ENCODE measurements at regions not wholly inside any gene's neighbourhood (a gene's known extent, or its start where the extent isn't known, plus 50 kb on each side); places are given as distances from the start of the nearest gene placed in this dataset.

GRCh38 chrX:148322906-148323305 lies 177.5 kb upstream of the AFF2 start:
- no peaks in the 10 kb centered on the region for H3K27me3 Mint-ChIP-seq
- no peaks in the 10 kb centered on the region for H3K36me3 Mint-ChIP-seq
- peaks cover 0 to 13% (median 2%) of the 10 kb centered on the region in 7 donors for H3K9me3 Mint-ChIP-seq
- ATAC-seq (ENCODE audit: low read depth in 2 of 2), result no peak
- no peak overlapping the region for H3K27ac Mint-ChIP-seq
- H3K4me1 Mint-ChIP-seq, result no peaks in the 10 kb centered on the region
- DNase-seq, result no peak
- H3K4me3 Mint-ChIP-seq, result no peak overlapping the region

- peak overlapping the region in 3 of 8 donors; percentile 16 to 40 (median 21) for H3K4me3 Mint-ChIP-seq
- H3K27ac Mint-ChIP-seq, result peak overlapping the region in 3 of 6 donors; percentile 40 to 90 (median 89)
- ATAC-seq (ENCODE audit: low read depth in 2 of 2) (peak; percentile 40 to 53), DNase-seq (no peak)
- H3K4me1 Mint-ChIP-seq, result peaks cover 8 to 18% (median 13%) of the 10 kb centered on the region in 3 donors
- no peaks in the 10 kb centered on the region for H3K36me3 Mint-ChIP-seq
- H3K27me3 Mint-ChIP-seq, result peaks cover 0 to 5% (median 0%) of the 10 kb centered on the region in 3 donors
- H3K9me3 Mint-ChIP-seq, result peaks cover 0 to 3% (median 0%) of the 10 kb centered on the region in 7 donors
Observed at GRCh38 chrX:148333989-148334388, 166.4 kb upstream of the AFF2 start.

DNA sequence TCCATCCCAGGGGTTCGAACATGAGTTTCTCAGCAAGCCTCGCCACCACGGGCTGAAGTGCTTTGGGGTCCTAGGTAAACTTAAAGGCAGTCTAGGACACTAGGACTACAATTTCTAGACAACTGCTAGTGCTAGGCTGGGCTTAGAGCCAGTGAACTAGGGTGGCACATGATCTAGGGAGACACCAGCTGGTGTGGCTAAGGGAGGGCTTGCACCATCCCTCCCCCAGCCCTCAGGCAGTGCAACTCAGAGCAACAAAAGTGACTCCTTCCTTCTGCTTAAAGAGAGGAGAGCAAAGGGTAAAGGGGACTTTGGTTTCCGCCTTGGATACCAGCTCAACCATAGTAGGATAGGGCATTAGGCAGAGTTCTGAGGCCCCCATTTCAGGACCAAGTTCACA lies 162.5 kb upstream of the AFF2 start:
- no peak for DNase-seq
- Mint-ChIP-seq H3K27ac (no peak overlapping the region), H3K27me3 (peaks cover 0 to 5% (median 0%) of the 10 kb centered on the region in 3 donors), H3K9me3 (peaks cover 0 to 2% (median 0%) of the 10 kb centered on the region in 7 donors), H3K4me3 (no peak overlapping the region), H3K36me3 (no peaks in the 10 kb centered on the region), H3K4me1 (peaks cover 8 to 18% (median 13%) of the 10 kb centered on the region in 3 donors)
- no peak for ATAC-seq (ENCODE audit: low read depth in 2 of 2)

DNA sequence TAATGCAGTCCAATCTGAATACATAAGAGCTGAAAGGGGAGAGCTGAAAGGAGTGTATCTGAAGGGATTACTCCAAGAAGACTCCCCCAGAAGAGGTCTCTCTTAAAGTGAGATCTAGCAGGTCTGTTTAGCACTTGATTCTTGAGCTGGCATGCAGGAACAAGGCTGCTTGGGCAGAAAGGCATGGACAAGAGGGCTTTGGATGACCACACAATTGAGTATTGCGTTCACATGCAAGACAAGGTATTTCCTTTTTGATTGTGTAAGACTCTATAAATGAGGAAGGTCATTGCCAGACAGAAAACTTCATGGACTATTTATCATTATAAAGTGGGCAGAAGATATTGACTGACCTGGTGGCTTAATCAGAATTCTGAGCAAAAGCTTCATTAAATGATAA lies 145.5 kb upstream of the AFF2 start:
- no peak for DNase-seq
- no peaks in the 10 kb centered on the region for H3K27me3 Mint-ChIP-seq

GRCh38 chrX:148361641-148362040 lies 138.8 kb upstream of the AFF2 start:
- peaks cover 0 to 4% (median 0%) of the 10 kb centered on the region in 7 donors for H3K9me3 Mint-ChIP-seq
- no peaks in the 10 kb centered on the region for H3K27me3 Mint-ChIP-seq
- no peak overlapping the region for H3K27ac Mint-ChIP-seq
- H3K36me3 Mint-ChIP-seq, result no peaks in the 10 kb centered on the region
- ATAC-seq (ENCODE audit: low read depth in 2 of 2), result no peak
- no peaks in the 10 kb centered on the region for H3K4me1 Mint-ChIP-seq
- DNase-seq, result no peak
- no peak overlapping the region for H3K4me3 Mint-ChIP-seq

More for the DNA sequence above, 145.5 kb upstream of the AFF2 start:
- H3K36me3 Mint-ChIP-seq, result no peaks in the 10 kb centered on the region
- H3K4me3 Mint-ChIP-seq, result no peak overlapping the region
- H3K4me1 Mint-ChIP-seq, result no peaks in the 10 kb centered on the region
- peaks cover 0 to 9% (median 6%) of the 10 kb centered on the region in 7 donors for H3K9me3 Mint-ChIP-seq
- no peak for ATAC-seq (ENCODE audit: low read depth in 2 of 2)
- no peak overlapping the region for H3K27ac Mint-ChIP-seq

DNA sequence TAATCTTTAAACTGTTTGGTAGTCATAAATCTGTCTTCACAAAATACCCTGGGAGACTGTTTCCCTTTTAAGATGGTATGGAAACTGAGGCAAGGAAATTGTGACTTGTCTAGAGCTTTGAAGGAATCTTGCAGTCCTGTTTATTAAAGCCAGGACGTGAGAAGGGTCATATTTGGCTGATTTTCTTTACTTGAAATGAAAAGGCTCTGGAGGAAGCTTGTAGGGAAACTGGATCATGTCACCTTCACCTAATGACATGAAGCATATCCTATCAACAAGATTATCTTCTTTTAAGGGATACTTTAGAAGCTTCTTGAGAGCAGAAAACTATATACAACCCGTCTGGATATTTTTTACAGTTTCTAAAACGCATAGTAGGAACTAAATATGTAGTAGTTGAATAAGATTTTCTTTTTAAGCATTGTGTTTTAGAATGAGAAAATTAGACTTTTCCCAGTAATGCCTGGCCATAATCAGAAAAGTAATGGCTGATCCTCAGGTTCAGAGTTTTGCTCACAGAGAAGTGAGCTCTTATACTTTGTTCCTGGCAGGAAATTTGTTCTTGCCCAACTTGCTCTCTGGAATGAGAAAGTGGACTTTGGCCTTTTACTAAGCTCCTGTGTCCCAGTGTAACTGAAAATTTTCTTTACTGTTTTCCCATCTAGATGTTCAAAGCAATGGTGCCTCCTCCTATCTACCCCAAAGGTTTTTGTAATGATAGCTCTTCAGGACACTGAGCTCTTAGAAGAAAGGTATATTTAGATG lies 136.8 kb upstream of the AFF2 start:
- no peaks in the 10 kb centered on the region for H3K4me1 Mint-ChIP-seq
- DNase-seq, result no peak
- H3K36me3 Mint-ChIP-seq, result no peaks in the 10 kb centered on the region
- H3K4me3 Mint-ChIP-seq, result no peak overlapping the region
- no peak for ATAC-seq (ENCODE audit: low read depth in 2 of 2)
- H3K9me3 Mint-ChIP-seq, result peaks cover 0 to 2% (median 0%) of the 10 kb centered on the region in 7 donors
- no peaks in the 10 kb centered on the region for H3K27me3 Mint-ChIP-seq
- H3K27ac Mint-ChIP-seq, result no peak overlapping the region

GRCh38 chrX:148365233-148365632 lies 135.2 kb upstream of the AFF2 start:
- Mint-ChIP-seq H3K4me1 (no peaks in the 10 kb centered on the region), H3K36me3 (no peaks in the 10 kb centered on the region), H3K27ac (no peak overlapping the region), H3K4me3 (no peak overlapping the region), H3K27me3 (no peaks in the 10 kb centered on the region), H3K9me3 (peaks cover 0 to 2% (median 0%) of the 10 kb centered on the region in 7 donors)
- no peak for DNase-seq
- ATAC-seq (ENCODE audit: low read depth in 2 of 2), result no peak

DNA sequence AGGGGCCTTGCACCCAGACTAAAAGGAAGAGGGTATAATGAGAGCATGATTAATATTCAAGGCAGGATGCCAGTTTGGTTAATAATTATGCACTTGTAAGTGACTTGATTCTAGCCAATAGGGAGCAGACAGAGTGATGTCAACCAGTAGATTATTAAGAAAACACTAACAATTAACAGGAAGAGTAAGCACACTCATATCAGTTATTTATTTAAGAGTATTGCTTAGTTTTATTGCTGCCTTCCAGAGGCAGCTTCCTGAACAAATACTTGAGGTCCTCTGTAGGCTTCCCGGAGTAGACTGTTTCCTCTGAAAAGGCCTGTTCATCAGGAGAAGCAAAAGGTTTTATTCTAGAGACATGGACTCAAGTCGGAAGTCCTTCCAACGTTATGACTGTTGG lies 129.1 kb upstream of the AFF2 start:
- Mint-ChIP-seq H3K9me3 (peaks cover 0 to 6% (median 2%) of the 10 kb centered on the region in 7 donors), H3K27ac (no peak overlapping the region), H3K4me1 (peaks cover 0 to 3% (median 0%) of the 10 kb centered on the region in 3 donors), H3K36me3 (no peaks in the 10 kb centered on the region), H3K4me3 (no peak overlapping the region), H3K27me3 (no peaks in the 10 kb centered on the region)
- ATAC-seq (ENCODE audit: low read depth in 2 of 2) (no peak), DNase-seq (no peak)

DNA sequence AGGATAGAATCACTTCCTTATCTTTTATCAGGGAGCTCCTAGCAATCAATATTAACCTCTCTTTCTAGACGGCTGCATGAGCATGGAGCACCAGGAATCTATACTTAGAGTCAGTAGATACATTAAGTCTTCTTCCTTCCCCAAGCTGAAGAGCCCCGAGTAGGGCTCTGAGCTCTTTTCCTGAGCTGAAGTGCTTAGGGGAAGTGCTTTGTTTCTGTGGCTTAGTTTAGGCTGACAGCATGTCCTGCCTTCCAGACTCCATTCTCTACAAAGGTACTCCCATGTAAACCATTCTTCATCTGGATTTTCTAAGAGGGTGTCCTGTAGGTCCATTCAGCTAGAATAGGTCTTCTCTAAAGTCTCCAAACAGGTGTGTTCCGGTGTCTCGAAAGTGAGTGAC lies 127.5 kb upstream of the AFF2 start:
- H3K36me3 Mint-ChIP-seq, result no peaks in the 10 kb centered on the region
- H3K27ac Mint-ChIP-seq, result peak overlapping the region in 1 of 6 donors; percentile 47
- peaks cover 0 to 3% (median 0%) of the 10 kb centered on the region in 3 donors for H3K4me1 Mint-ChIP-seq
- H3K27me3 Mint-ChIP-seq, result no peaks in the 10 kb centered on the region
- DNase-seq (no peak), ATAC-seq (ENCODE audit: low read depth in 2 of 2) (peak in 1 of 2 donors; percentile 36)
- peaks cover 0 to 6% (median 5%) of the 10 kb centered on the region in 7 donors for H3K9me3 Mint-ChIP-seq
- H3K4me3 Mint-ChIP-seq, result no peak overlapping the region

DNA sequence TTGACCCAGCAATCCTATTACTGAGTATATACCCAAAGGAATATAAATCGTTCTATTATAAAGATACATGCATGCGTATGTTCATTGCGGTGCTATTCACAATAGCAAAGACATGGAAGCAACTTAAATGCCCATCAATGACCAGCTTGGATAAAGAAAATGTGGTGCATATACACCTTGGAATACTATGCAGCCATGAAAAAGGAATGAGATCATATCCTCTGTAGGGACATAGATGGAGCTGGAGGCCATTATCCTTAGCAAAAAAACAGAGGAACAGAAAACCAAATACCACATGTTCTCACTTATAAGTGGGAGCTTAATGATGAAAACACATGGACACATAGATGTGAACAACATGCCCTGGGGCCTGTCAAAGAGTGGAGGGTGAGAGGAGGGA lies 124.1 kb upstream of the AFF2 start:
- DNase-seq (no peak), ATAC-seq (ENCODE audit: low read depth in 2 of 2) (no peak)
- Mint-ChIP-seq H3K27ac (no peak overlapping the region), H3K4me1 (peaks cover 10 to 20% (median 15%) of the 10 kb centered on the region in 3 donors), H3K36me3 (no peaks in the 10 kb centered on the region), H3K27me3 (no peaks in the 10 kb centered on the region), H3K9me3 (peaks cover 0 to 6% (median 5%) of the 10 kb centered on the region in 7 donors), H3K4me3 (no peak overlapping the region)

DNA sequence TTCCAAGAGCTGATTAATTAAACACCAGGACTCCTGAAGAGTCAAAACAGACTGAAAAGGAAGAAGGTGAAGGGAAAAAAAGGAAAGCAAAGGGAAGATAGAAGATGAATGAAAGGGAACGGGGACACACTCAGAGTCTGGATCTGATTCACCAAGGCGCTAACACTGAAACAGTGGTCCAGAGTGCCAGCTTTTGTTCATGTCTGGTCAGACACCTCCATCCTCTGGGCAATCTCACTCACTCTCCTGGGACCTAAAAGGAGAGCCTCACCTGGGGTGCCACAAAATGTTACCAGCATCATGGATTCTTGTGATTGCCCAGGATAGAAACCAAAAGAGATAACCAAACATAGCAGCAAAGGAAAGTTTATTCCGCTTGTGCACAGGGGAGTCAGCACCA lies 120.3 kb upstream of the AFF2 start:
- no peak for DNase-seq
- H3K36me3 Mint-ChIP-seq, result no peaks in the 10 kb centered on the region
- H3K27me3 Mint-ChIP-seq, result no peaks in the 10 kb centered on the region
- ATAC-seq (ENCODE audit: low read depth in 2 of 2), result no peak
- H3K9me3 Mint-ChIP-seq, result peaks cover 0 to 6% (median 5%) of the 10 kb centered on the region in 7 donors
- H3K4me1 Mint-ChIP-seq, result peaks cover 10 to 24% (median 15%) of the 10 kb centered on the region in 3 donors
- peak overlapping the region; percentile 47 to 94 (median 86) for H3K27ac Mint-ChIP-seq
- H3K4me3 Mint-ChIP-seq, result peak overlapping the region in 7 of 8 donors; percentile 27 to 92 (median 88)

DNA sequence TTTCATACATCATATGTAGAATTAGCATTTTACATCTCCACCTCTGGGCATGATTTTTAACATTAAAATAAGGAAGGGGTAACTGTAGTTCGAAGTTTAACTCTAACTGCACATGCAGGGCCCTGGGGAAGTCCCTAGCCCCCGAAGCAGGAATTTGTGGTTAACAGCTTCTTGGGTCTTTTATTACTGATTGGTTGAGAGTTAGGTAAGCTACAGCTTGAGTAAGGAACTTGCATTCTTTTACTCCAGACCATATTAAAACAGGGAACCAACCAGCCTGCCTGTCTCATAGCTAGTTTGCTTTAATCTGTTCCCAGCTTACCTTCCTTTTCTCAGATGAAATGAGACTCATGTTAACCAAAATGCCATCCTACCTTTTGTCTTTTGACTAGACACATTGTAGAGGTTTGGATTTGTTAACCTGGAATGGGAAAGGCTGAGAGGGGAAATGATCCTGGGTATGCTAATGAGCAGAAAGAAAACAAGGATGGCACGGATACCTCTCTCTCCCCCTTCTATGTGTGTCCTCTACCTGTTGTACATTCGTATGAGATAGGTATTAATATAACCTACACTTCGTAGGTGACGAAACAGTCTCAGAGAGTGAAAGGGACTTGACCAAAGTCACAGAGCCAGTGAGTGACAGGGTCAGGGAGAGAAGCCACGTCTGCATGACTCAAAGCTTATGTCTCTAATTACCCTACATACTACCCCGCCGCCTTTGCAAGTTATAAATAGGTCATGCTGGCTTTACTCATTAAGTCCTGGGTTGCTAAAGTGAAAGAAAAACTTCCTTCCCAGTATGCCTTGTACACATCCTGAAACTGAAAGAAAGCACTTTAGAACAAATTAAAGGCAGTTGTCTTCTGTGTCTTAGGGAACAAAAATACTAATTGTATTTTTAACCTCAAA lies 119.5 kb upstream of the AFF2 start:
- H3K36me3 Mint-ChIP-seq, result no peaks in the 10 kb centered on the region
- peaks cover 0 to 6% (median 1%) of the 10 kb centered on the region in 7 donors for H3K9me3 Mint-ChIP-seq

DNA sequence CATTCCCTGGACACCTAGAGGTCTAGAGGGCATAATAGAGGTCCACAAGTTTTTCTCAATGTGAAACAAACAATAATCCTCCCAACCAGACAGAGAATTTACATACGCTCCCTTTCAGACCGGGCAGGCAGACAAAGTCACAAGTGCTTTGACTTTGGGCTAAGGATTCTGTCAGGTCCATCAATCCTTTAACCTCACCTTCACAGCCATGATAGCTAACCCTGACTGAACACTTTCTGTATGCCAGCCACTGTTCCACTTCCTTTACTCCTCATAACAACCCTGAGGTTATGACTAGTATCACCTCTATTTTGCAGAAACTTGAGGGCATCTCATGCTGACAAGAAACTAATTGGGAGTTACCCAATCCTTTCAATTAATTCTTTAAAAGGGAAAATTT lies 118.8 kb upstream of the AFF2 start:
- ATAC-seq (ENCODE audit: low read depth in 2 of 2) (no peak), DNase-seq (no peak)
- Mint-ChIP-seq H3K27ac (peak overlapping the region; percentile 41 to 94 (median 88)), H3K36me3 (no peaks in the 10 kb centered on the region), H3K4me1 (peaks cover 10 to 24% (median 15%) of the 10 kb centered on the region in 3 donors), H3K27me3 (no peaks in the 10 kb centered on the region), H3K4me3 (peak overlapping the region; percentile 72 to 92 (median 88)), H3K9me3 (peaks cover 0 to under 1% (median 0%) of the 10 kb centered on the region in 7 donors)

More for the DNA sequence above, 119.5 kb upstream of the AFF2 start:
- Mint-ChIP-seq H3K27me3 (no peaks in the 10 kb centered on the region), H3K4me1 (peaks cover 10 to 24% (median 15%) of the 10 kb centered on the region in 3 donors), H3K27ac (peak overlapping the region; percentile 51 to 94 (median 92)), H3K4me3 (peak overlapping the region; percentile 72 to 92 (median 88))
- peak; percentile 87 for ATAC-seq (ENCODE audit: low read depth in 2 of 2)
- peak; percentile 62 for DNase-seq

Measured in naive B cell (primary cell).